Breast epithelium (tissue), 3 donors: ENCODE measurements at regions not wholly inside any gene's neighbourhood (a gene's known extent, or its start where the extent isn't known, plus 50 kb on each side); places are given as distances from the start of the nearest gene placed in this dataset.

Experiments used
- POLR2A ChIP-seq: fragments of 450-650 bp; IDR thresholded peaks from one replicate; pipeline ENCODE4 v1.6.1; 2016; ENCODE audit warnings: antibody characterized with exemption, mild to moderate bottlenecking, moderate library complexity
- POLR2AphosphoS5 ChIP-seq, 3 donors: sonication (generic); formaldehyde crosslinking; IDR thresholded peaks; one replicate each; pipeline ENCODE4 v1.6.1; 2017; ENCODE audit warnings: antibody characterized with exemption in 3 of 3

DNA sequence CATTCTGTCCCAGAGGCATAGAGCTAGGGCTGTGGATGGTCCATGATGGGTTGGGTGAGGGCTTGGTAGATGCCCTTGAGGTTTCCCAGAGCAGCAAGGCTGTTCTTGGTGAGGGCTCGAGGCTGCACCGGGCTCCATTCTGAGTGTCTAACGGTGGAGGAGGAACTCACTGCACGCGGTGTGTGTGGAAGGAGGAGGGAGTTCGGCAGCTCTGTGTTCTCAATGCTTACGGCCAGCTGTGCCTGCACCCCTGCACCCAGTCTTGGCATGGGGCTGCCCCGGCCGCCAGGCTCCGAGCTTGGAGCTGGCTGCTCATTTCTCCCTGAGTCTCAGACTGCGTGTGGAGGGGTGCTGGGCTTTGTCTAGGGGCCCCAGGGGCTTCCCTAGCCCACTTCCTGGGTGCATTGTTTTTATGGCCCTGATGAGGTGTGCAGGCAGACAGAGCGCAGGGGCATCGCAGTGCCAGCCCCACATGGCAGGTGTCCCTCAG, 1247.1 kb downstream of the BRD1 start:
- TF ChIP-seq POLR2A (no peak), POLR2AphosphoS5 (IDR thresholded peaks at IDR 0.05) (no peak)
